Common myeloid progenitor, CD34-positive (primary cell): ENCODE measurements at regions not wholly inside any gene's neighbourhood (a gene's known extent, or its start where the extent isn't known, plus 50 kb on each side); places are given as distances from the start of the nearest gene placed in this dataset.

Source experiments
- CTCF ChIA-PET: fragments of 350-600 bp; sonication (Branson Sonifier 250); formaldehyde crosslinking; loops from one replicate; lab custom pipeline; 2021; ENCODE audit warnings: antibody characterized with exemption; lab: Charles Lee
- POLR2A ChIA-PET: fragments of 350-600 bp; sonication (Branson Sonifier 250); formaldehyde crosslinking; loops from one replicate; lab custom pipeline; 2021; ENCODE audit warnings: antibody characterized with exemption; lab: Charles Lee
- DNase-seq, 3 donors: peaks; one replicate each; pipeline versions ENCODE4 v3.0.0 to v3.0.0-alpha.2; 2013
- H3K27ac ChIP-seq, 2 experiments: 1 replicate in 1 of 2; 2 replicates in 1 of 2; pipeline ENCODE4 v1.7.0; 2013; ENCODE audit warnings: inconsistent platforms in 2 of 2, low read length in 2 of 2, mild to moderate bottlenecking in 2 of 2, low read depth in 1 of 2, moderate library complexity in 1 of 2; ENCODE audit not compliant: severe bottlenecking in 2 of 2, insufficient read depth in 1 of 2, poor library complexity in 1 of 2
- H3K27me3 ChIP-seq, 5 experiments: replicated peaks in 2 of 5; 1 replicate in 3 of 5; 2 replicates in 2 of 5; pipeline versions ENCODE4 v1.6.1 to v1.7.0; 2013; ENCODE audit warnings: low read length in 4 of 5, mild to moderate bottlenecking in 2 of 5, moderate library complexity in 2 of 5, inconsistent platforms in 1 of 5; ENCODE audit not compliant: insufficient read depth in 5 of 5, control insufficient read depth in 4 of 5
- H3K36me3 ChIP-seq, 4 experiments: 1 replicate in 2 of 4; 2 replicates in 2 of 4; pipeline versions ENCODE4 v1.6.1 to v1.7.0; 2013; ENCODE audit warnings: low read length in 3 of 4, control low read depth in 1 of 4, mild to moderate bottlenecking in 1 of 4; ENCODE audit not compliant: control insufficient read depth in 4 of 4, insufficient read depth in 4 of 4
- H3K4me1 ChIP-seq, 4 experiments: 1 replicate in 3 of 4; 2 replicates in 1 of 4; pipeline versions ENCODE4 v1.6.1 to v1.7.1; 2013; ENCODE audit warnings: low read length in 3 of 4, mild to moderate bottlenecking in 3 of 4, control low read depth in 1 of 4, inconsistent platforms in 1 of 4, moderate library complexity in 1 of 4; ENCODE audit not compliant: control insufficient read depth in 4 of 4, insufficient read depth in 4 of 4; ENCODE audit errors: control extremely low read depth in 1 of 4
- H3K4me3 ChIP-seq, 7 experiments: 1 replicate in 4 of 7; 2 replicates in 3 of 7; pipeline versions ENCODE4 v1.5.1 to v1.7.0; 2013; ENCODE audit warnings: mild to moderate bottlenecking in 7 of 7, low read length in 6 of 7, moderate library complexity in 6 of 7, inconsistent platforms in 2 of 7, low read depth in 2 of 7, control low read depth in 1 of 7; ENCODE audit not compliant: insufficient read depth in 4 of 7, control insufficient read depth in 1 of 7; ENCODE audit errors: extremely low read depth in 1 of 7
- H3K9me3 ChIP-seq, 5 experiments: 1 replicate in 4 of 5; 2 replicates in 1 of 5; pipeline versions ENCODE4 v1.6.1 to v1.7.1; 2013; ENCODE audit warnings: low read length in 4 of 5, mild to moderate bottlenecking in 2 of 5, inconsistent platforms in 1 of 5, low read depth in 1 of 5, moderate library complexity in 1 of 5; ENCODE audit not compliant: control insufficient read depth in 4 of 5, insufficient read depth in 2 of 5; ENCODE audit errors: control extremely low read depth in 1 of 5
- WGBS: methylation state at CpG from one replicate; pipeline ENCODE4 v1.1.5; 2013; ENCODE audit not compliant: insufficient coverage; 5-methylcytosine and 5-hydroxymethylcytosine counted together

- DNase-seq: no peak
- Histone ChIP-seq H3K36me3 (no peaks in the 10 kb centered on the region), H3K9me3 (no peaks in the 10 kb centered on the region), H3K27me3 (no peaks in the 10 kb centered on the region), H3K4me1 (no peaks in the 10 kb centered on the region), H3K27ac (no peak overlapping the region), H3K4me3 (no peak overlapping the region)
- ChIA-PET CTCF (no interaction called here), POLR2A (no interaction called here)
- 100% methylated on average over 1 of the region's 1 CpG for WGBS
Observed at GRCh38 chrX:113305496-113305895, 464.9 kb upstream of the AMOT start.

GRCh38 chrX:113300580-113300979 lies 459.9 kb upstream of the AMOT start:
- WGBS: 81% methylated on average over 2 of the region's 3 CpGs
- DNase-seq: no peak
- POLR2A ChIA-PET: no interaction called here

GRCh38 chrX:113297437-113297836 lies 456.8 kb upstream of the AMOT start:
- Histone ChIP-seq H3K4me3 (no peak overlapping the region), H3K9me3 (no peaks in the 10 kb centered on the region), H3K27ac (no peak overlapping the region), H3K36me3 (no peaks in the 10 kb centered on the region), H3K27me3 (no peaks in the 10 kb centered on the region), H3K4me1 (no peaks in the 10 kb centered on the region)
- ChIA-PET CTCF (no interaction called here), POLR2A (no interaction called here)
- DNase-seq: no peak

More at GRCh38 chrX:113300580-113300979, 459.9 kb upstream of the AMOT start:
- Histone ChIP-seq H3K27ac (no peak overlapping the region), H3K9me3 (no peaks in the 10 kb centered on the region), H3K36me3 (no peaks in the 10 kb centered on the region), H3K4me3 (no peak overlapping the region), H3K4me1 (no peaks in the 10 kb centered on the region), H3K27me3 (no peaks in the 10 kb centered on the region)
- CTCF ChIA-PET: no interaction called here

GRCh38 chrX:113289503-113289902 lies 448.9 kb upstream of the AMOT start:
- no peaks in the 10 kb centered on the region for H3K36me3 ChIP-seq
- no peaks in the 10 kb centered on the region for H3K27me3 ChIP-seq
- no peak for DNase-seq
- H3K4me3 ChIP-seq: no peak overlapping the region
- 71% methylated on average over 1 of the region's 1 CpG for WGBS
- ChIA-PET POLR2A (no interaction called here), CTCF (no interaction called here)
- no peaks in the 10 kb centered on the region for H3K9me3 ChIP-seq
- no peaks in the 10 kb centered on the region for H3K4me1 ChIP-seq
- no peak overlapping the region for H3K27ac ChIP-seq

GRCh38 chrX:113287761-113288160 lies 447.1 kb upstream of the AMOT start:
- H3K9me3 ChIP-seq: no peaks in the 10 kb centered on the region

GRCh38 chrX:113275804-113276203 lies 435.2 kb upstream of the AMOT start:
- no peaks in the 10 kb centered on the region for H3K9me3 ChIP-seq
- H3K36me3 ChIP-seq: no peaks in the 10 kb centered on the region
- H3K27ac ChIP-seq: no peak overlapping the region
- no peaks in the 10 kb centered on the region for H3K27me3 ChIP-seq
- no peak for DNase-seq
- CTCF ChIA-PET: no interaction called here
- POLR2A ChIA-PET: no interaction called here
- WGBS: 100% methylated on average over 2 of the region's 2 CpGs
- H3K4me3 ChIP-seq: no peak overlapping the region
- H3K4me1 ChIP-seq: peaks cover 0 to 3% (median 0%) of the 10 kb centered on the region in 4 experiments

More at GRCh38 chrX:113287761-113288160, 447.1 kb upstream of the AMOT start:
- CTCF ChIA-PET: no interaction called here
- POLR2A ChIA-PET: no interaction called here
- Histone ChIP-seq H3K27me3 (no peaks in the 10 kb centered on the region), H3K36me3 (no peaks in the 10 kb centered on the region), H3K27ac (no peak overlapping the region), H3K4me3 (no peak overlapping the region), H3K4me1 (no peaks in the 10 kb centered on the region)
- no CpG with 5 or more reads among the region's 4 CpGs for WGBS
- DNase-seq: no peak

- no peaks in the 10 kb centered on the region for H3K36me3 ChIP-seq
- no peak for DNase-seq
- ChIA-PET CTCF (no interaction called here), POLR2A (no interaction called here)
- H3K4me3 ChIP-seq: no peak overlapping the region
- WGBS: no CpG with 5 or more reads among the region's 1 CpG
- H3K27ac ChIP-seq: no peak overlapping the region
- H3K9me3 ChIP-seq: no peaks in the 10 kb centered on the region
- H3K4me1 ChIP-seq: peaks cover 0 to 3% (median 0%) of the 10 kb centered on the region in 4 experiments
- no peaks in the 10 kb centered on the region for H3K27me3 ChIP-seq
Observed at GRCh38 chrX:113274791-113275190, 434.2 kb upstream of the AMOT start.
